Liver (tissue), 7 donors: ENCODE measurements at regions not wholly inside any gene's neighbourhood (a gene's known extent, or its start where the extent isn't known, plus 50 kb on each side); places are given as distances from the start of the nearest gene placed in this dataset.
A peak's percentile ranks its signal among the peaks of the same experiment; 100 is the strongest.

Experiments
- DNase-seq: peaks from one replicate; pipeline ENCODE4 v3.0.0-alpha.2; 2017; ENCODE audit warnings: low spot score
- H3K27ac ChIP-seq, 2 donors: one replicate each; pipeline ENCODE4 v1.7.0; 2013; ENCODE audit warnings: inconsistent platforms in 2 of 2, low read length in 2 of 2, control low read depth in 1 of 2, low read depth in 1 of 2, mild to moderate bottlenecking in 1 of 2
- H3K27me3 ChIP-seq, 4 donors: one replicate each; pipeline versions ENCODE4 v1.6.1 to v1.7.0; 2013; ENCODE audit warnings: low read length in 3 of 4, inconsistent platforms in 1 of 4, mild to moderate bottlenecking in 1 of 4, moderate library complexity in 1 of 4; ENCODE audit not compliant: control insufficient read depth in 4 of 4, insufficient read depth in 4 of 4
- H3K36me3 ChIP-seq, 4 donors: one replicate each; pipeline versions ENCODE4 v1.6.1 to v1.7.0; 2013; ENCODE audit warnings: low read length in 3 of 4, mild to moderate bottlenecking in 3 of 4, low read depth in 1 of 4, moderate library complexity in 1 of 4; ENCODE audit not compliant: control insufficient read depth in 4 of 4, insufficient read depth in 3 of 4
- H3K4me1 ChIP-seq, 4 donors: one replicate each; pipeline versions ENCODE4 v1.6.1 to v1.7.0; 2013; ENCODE audit warnings: low read length in 3 of 4, mild to moderate bottlenecking in 3 of 4, moderate library complexity in 1 of 4; ENCODE audit not compliant: control insufficient read depth in 4 of 4, insufficient read depth in 4 of 4
- H3K4me3 ChIP-seq, 3 donors: one replicate each; pipeline versions ENCODE4 v1.6.1 to v1.7.0; 2013; ENCODE audit warnings: low read length in 3 of 3, control low read depth in 1 of 3, low read depth in 1 of 3, mild to moderate bottlenecking in 1 of 3
- H3K9ac ChIP-seq, 2 donors: one replicate each; pipeline ENCODE4 v1.7.0; 2013; ENCODE audit warnings: low read length in 2 of 2, mild to moderate bottlenecking in 2 of 2, moderate library complexity in 2 of 2, control low read depth in 1 of 2, low read depth in 1 of 2
- H3K9me3 ChIP-seq, 4 donors: one replicate each; pipeline versions ENCODE4 v1.6.1 to v1.7.0; 2013; ENCODE audit warnings: low read length in 3 of 4; ENCODE audit not compliant: control insufficient read depth in 4 of 4
- ATF3 ChIP-seq: IDR thresholded peaks from 2 replicates; pipeline ENCODE4 v1.6.1; 2016; ENCODE audit warnings: antibody characterized with exemption
- FOXA2 ChIP-seq: IDR thresholded peaks from 2 replicates; pipeline ENCODE4 v1.6.1; 2016; ENCODE audit warnings: antibody characterized with exemption
- HNF4A ChIP-seq, 2 donors: conservative IDR thresholded peaks; 2 replicates each; pipeline ENCODE4 v1.6.1; 2016; ENCODE audit warnings: antibody characterized with exemption in 2 of 2, mild to moderate bottlenecking in 2 of 2
- HNF4G ChIP-seq: IDR thresholded peaks from 2 replicates; pipeline ENCODE4 v1.6.1; 2016; ENCODE audit warnings: antibody characterized with exemption
- JUND ChIP-seq, 2 donors: IDR thresholded peaks; 2 replicates each; pipeline ENCODE4 v1.6.1; 2016; ENCODE audit warnings: antibody characterized with exemption in 2 of 2
- MAX ChIP-seq: IDR thresholded peaks from 2 replicates; pipeline ENCODE4 v1.6.1; 2016; ENCODE audit warnings: antibody characterized with exemption
- NR2F2 ChIP-seq: IDR thresholded peaks from 2 replicates; pipeline ENCODE4 v1.6.1; 2016; ENCODE audit warnings: antibody characterized with exemption
- RAD21 ChIP-seq, 2 donors: IDR thresholded peaks; 2 replicates each; pipeline ENCODE4 v1.6.1; 2016; ENCODE audit warnings: antibody characterized with exemption in 2 of 2, mild to moderate bottlenecking in 2 of 2
- REST ChIP-seq: IDR thresholded peaks from 2 replicates; pipeline ENCODE4 v1.6.1; 2016; ENCODE audit warnings: antibody characterized with exemption, mild to moderate bottlenecking
- RXRA ChIP-seq, 2 donors: IDR thresholded peaks; 2 replicates each; pipeline ENCODE4 v1.6.1; 2017 to 2018; ENCODE audit warnings: antibody characterized with exemption in 2 of 2, mild to moderate bottlenecking in 1 of 2
- SP1 ChIP-seq: IDR thresholded peaks from 2 replicates; pipeline ENCODE4 v1.6.1; 2018; ENCODE audit warnings: antibody characterized with exemption, mild to moderate bottlenecking
- TAF1 ChIP-seq: conservative IDR thresholded peaks from 2 replicates; pipeline ENCODE4 v1.6.1; 2016; ENCODE audit warnings: antibody characterized with exemption, mild to moderate bottlenecking
- YY1 ChIP-seq: IDR thresholded peaks from 2 replicates; pipeline ENCODE4 v1.6.1; 2016; ENCODE audit warnings: antibody characterized with exemption, mild to moderate bottlenecking
- ZBTB33 ChIP-seq: IDR thresholded peaks from 2 replicates; pipeline ENCODE4 v1.6.1; 2016; ENCODE audit warnings: antibody characterized with exemption
- WGBS: extraction: QIAGEN DNeasy Blood & Tissue Kit; methylation state at CpG from one replicate; pipeline ENCODE4 v1.1.7; 2013; 5-methylcytosine and 5-hydroxymethylcytosine counted together
- donor health status: healthy.
- donor health status: healthy.
- donor health status: healthy.
- donor health status: healthy.

- TF ChIP-seq REST: no peak
- TF ChIP-seq JUND (IDR thresholded peaks at IDR 0.05): no peak
- TF ChIP-seq RAD21 (IDR thresholded peaks at IDR 0.05): no peak
These were observed 505.1 kb upstream of the USP24 start (continued) for GRCh38 chr1:55720261-55720660.

- TF ChIP-seq SP1 (peak; percentile 57), RAD21 (IDR thresholded peaks at IDR 0.05) (peak; percentile 36 to 46), ATF3 (no peak), FOXA2 (no peak), TAF1 (no peak), RXRA (IDR thresholded peaks at IDR 0.05) (peak; percentile 48 to 64), ZBTB33 (no peak), NR2F2 (peak; percentile 97), HNF4A (conservative IDR thresholded peaks at IDR 0.05) (peak; percentile 70 to 77), MAX (peak; percentile 74), REST (peak; percentile 32), JUND (IDR thresholded peaks at IDR 0.05) (peak in 1 of 2 donors; percentile 54), YY1 (no peak), HNF4G (peak; percentile 15)
- peak overlapping the region; percentile 3 to 66 for H3K27ac ChIP-seq
- no peaks in the 10 kb centered on the region for H3K27me3 ChIP-seq
- H3K4me3 ChIP-seq: no peak overlapping the region
- H3K4me1 ChIP-seq: peaks cover 0 to 15% (median 5%) of the 10 kb centered on the region in 4 donors
- no peaks in the 10 kb centered on the region for H3K36me3 ChIP-seq
- no peak overlapping the region for H3K9ac ChIP-seq
- no peaks in the 10 kb centered on the region for H3K9me3 ChIP-seq
- WGBS: 43% methylated on average over 7 of the region's 7 CpGs
- DNase-seq: no peak
These were observed 503.9 kb upstream of the USP24 start for GRCh38 chr1:55718758-55719671.
